ENCODE measurements at regions not wholly inside any gene's neighbourhood (a gene's known extent, or its start where the extent isn't known, plus 50 kb on each side); places are given as distances from the start of the nearest gene placed in this dataset.

GRCh38 chr12:61701471-61701870 is 558.7 kb upstream of the USP15 start:
- DNase-seq: no peak

DNA sequence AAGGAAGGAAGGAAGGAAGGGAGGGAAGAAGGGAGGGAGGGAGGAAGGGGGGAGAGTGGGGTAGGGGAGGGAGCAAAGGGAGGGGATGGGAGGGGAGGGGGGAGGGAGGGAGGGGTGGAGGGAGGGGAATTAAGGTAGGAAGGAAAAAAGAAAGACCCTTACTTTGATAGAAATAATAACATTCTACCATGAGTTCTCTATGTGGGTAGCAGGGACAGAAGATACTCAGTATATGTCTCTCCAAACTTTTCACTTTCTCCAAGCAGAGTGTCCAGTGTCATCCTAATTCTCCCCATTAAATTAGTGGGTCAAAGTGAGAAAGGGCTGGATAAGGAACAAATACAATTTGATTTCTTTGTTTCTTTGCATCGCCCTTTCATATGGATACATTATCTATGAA is 553.4 kb upstream of the USP15 start:
- no peak for DNase-seq

DNA sequence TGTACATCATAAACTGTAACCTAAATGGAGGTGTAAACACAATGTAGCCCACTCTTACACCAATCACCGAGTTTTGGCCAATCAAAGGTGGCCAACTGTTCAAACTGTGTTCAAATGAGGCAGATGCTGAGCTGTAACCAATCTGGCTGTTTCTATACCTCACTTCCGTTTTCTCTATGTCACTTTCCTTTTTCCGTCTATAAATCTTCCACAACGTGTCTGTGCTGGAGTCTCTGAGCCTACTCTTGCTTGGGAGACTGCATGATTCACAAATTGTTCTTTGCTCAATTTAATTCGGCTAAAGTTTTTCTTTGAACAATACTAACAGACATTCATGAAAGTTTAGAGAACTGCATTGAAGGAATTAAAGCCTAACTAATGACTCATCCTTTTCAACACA is 547.1 kb upstream of the USP15 start:
- DNase-seq: no peak

DNA sequence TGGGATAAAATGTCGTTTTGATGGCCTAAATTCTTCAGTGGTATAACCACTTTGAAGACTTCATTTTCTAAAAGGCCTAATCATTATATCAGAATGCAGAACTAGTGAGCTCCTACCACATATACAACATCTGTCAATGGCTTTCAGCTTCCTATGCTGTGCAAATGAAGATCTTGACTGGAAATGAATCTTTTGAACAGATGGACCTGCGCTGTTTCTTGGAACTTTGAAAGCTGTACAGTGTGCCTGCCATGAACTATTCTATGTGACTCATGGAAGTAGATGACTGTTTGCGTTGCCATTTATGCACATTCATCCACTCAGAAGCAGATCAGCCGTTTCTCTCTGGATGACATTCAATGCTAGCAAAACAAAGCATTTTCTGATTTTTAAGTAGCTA is 542.2 kb upstream of the USP15 start:
- no peak for DNase-seq

GRCh38 chr12:61739925-61740324 is 520.3 kb upstream of the USP15 start:
- DNase-seq: no peak

- DNase-seq: no peak
These were observed 509.6 kb upstream of the USP15 start for GRCh38 chr12:61750604-61751003.

- DNase-seq: no peak
These were observed 506.0 kb upstream of the USP15 start for GRCh38 chr12:61754214-61754613.

GRCh38 chr12:61757831-61758505 is 502.2 kb upstream of the USP15 start:
- no peak for DNase-seq

GRCh38 chr12:61758661-61759060 is 501.5 kb upstream of the USP15 start:
- DNase-seq: no peak

DNA sequence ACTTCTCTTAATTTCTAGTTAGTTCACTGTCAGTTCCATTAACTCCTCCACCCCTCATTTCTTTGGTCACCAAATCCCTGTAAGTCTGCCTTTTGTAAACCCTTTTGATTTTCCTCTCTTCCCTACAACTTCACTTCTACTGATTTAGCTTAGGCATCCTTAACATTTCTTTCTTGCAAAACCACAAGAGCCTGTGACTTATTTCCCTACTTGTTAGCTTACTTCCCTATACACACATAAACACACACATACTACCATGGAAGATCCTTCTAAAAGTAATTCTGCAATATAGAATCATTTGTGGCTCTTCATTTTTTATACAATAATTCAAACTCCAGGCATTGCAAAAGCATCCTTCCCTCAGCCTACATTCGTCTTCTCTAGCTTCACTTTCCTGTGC is 494.3 kb upstream of the USP15 start:
- no peak for DNase-seq

- DNase-seq: no peak
These were observed 479.8 kb upstream of the USP15 start for GRCh38 chr12:61780435-61780834.

DNA sequence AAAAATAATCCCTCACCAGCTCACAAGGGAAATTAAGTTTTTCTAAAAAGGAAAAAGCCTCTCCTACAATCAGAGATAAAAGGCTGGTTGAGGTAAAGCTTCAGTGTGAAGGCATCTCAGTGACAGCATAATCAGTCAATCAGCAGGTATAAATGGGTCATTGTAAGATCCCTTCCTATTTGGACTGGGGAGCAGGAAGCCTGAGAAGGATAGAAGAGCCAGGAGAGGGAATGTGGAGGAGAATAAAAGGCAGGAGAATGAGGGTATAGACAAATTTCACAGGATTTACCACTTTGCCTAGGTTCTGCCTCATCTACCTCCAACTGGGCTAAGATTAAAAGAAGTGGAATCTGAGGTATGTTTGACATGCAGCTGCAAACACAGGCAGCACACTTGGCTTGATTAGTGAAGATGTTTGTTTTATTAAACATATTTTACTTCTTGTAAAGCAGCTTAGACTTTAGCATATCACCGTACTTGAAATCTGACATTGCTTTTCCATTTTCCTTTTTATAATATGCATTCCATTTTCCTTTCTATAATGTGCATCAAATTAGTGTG is 479.1 kb upstream of the USP15 start:
- DNase-seq: no peak

DNA sequence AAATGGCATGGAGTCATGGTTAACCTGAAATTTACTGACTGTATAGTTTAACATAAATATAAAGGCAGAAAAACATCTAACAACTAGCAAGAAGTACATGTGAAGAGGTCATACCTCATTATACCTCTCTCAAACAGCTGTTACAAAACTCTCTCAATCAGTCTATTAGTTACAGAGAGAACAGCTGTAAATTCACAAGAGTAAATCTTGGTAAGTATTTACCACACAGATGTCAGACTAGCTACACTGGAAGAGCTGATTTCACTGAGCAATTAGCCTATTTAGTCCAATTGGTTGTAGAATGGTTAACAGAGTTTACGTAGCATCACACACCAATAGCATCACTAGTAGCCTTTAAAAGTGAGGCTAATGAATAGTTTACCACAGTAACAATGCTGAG is 463.4 kb upstream of the USP15 start:
- DNase-seq: no peak

- DNase-seq: no peak
These were observed 462.9 kb upstream of the USP15 start for GRCh38 chr12:61797266-61797665.

- DNase-seq: no peak
These were observed 461.4 kb upstream of the USP15 start for GRCh38 chr12:61798778-61799177.

DNA sequence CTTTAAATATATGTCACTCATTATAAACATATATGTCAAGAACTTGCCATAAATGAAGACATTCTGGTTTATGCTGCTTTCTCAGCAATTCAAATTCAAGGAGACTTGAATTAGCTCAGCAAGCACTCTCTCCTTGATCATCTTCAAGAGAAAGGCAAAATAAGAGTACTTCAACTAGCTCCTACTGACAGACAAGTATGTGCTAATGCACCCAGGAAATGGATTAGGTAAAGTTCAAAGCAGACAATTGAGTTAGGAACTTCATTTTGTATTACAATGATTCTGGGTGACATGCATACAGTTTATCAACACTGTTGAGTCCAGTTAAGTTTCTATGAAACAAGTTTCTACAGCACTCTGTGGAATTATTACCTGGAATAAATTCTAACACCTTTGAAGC is 455.9 kb upstream of the USP15 start:
- DNase-seq: no peak

DNA sequence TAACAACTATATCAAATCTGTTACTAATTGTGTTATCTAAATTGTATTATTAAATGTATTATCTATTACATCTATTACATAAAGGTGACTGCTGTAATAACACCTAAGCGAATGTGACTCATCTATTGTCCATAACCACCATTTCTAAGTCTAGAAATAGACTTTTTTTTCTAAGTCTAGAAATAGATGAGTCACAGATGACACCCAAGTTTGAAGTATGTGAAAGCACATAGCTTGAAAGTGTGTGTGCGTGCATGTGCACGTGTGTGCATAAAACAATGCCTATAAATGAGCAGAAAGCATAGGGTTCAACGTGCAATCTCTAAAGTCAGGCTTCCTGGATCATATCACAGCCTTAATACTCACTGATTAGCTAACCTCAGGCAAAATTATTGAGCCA is 451.3 kb upstream of the USP15 start:
- DNase-seq: no peak

- no peak for DNase-seq
These were observed 449.7 kb upstream of the USP15 start for GRCh38 chr12:61810486-61810885.

DNA sequence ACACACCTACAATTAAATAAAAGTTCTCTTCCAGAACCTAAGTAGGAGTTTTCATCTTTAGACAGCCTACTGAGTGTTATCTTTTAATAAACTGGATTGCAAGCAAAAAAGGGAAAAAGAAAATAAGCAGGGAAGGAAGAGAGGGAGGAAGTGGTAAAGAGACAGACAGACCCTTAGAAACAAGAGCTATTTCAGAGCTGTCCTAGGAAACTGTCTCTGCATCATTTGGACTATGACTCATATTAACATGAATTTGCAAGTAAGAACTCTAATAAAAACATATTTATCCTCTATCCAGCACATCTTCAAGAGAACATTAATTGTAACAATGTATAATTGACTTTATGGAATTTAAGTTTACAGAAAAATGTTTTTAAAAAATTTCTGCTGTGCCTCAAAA is 438.8 kb upstream of the USP15 start:
- DNase-seq: no peak

DNA sequence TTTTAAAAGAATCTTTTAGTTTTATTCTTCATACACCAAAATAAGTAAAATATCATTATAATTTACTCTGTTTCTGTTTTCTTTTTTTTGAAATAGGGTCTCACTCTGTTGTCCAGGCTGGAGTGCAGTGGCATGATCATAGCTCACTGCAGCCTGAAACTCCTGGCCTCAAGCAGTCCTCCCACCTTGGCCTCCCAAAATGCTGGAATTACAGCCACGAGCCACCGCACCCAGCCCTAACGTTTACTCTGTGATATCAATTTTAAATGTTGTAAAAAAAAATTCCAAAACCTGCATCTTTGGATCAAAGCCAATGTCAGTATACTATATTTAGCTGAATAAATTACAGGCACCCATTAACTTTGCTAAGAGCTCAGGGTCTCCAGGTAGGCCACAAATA is 437.1 kb upstream of the USP15 start:
- DNase-seq: no peak

DNA sequence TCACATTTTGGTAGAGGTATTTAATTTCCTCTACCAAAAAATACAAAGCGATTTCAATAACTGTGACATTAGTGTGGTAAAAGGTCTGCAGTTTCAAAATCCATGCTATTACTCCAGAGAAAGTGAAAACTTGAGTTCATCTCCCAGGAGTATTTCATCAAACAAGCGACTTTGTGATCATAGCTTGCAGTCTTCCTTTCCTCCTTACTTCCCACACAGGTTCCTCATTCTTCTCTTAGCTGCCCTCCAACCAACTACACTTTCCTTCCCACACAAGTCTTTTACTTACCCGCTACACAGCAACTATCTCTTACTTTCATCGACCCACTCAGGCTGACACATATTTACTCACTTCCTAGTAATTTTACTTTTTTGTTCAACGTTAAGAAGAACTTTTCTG is 413.4 kb upstream of the USP15 start:
- DNase-seq: no peak

GRCh38 chr12:61848893-61849292 is 411.3 kb upstream of the USP15 start:
- no peak for DNase-seq

DNA sequence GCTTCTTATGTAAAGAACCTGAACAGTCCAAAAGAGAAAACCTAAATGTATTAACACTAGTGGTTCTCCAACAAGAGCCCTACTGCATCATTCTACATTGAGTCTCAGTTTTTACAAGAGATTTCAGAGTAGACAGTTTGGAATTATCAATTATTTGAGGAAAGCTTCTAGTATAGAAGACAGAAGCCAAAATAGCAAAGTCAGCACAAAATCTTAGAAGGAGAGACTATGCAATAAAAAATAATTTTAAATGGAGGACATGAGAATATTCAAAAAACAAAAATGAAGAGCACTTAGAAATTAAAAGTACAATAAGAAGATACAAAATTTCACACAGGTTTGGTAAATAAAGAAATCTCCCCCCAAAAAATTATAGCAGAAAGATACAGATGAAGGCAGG is 406.3 kb upstream of the USP15 start:
- no peak for DNase-seq

DNA sequence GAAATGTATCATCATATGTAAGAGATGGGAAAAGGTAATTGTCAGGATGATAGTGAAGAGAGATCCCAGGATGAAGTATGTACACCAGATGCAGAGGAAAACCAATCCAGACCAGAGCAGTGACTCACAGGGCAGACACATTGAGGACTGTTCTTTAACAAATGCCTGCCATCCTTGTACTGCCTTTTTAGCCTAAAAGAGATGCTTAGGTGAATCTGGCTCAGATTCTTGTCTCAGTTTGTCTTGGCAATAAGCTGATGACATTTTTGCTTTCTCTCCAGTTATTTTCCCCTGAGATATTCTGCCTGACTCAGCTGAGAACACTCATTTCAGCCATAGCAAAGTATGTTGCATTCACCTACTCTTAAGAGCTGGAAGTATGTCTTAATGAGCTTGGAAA is 405.3 kb upstream of the USP15 start:
- no peak for DNase-seq

DNA sequence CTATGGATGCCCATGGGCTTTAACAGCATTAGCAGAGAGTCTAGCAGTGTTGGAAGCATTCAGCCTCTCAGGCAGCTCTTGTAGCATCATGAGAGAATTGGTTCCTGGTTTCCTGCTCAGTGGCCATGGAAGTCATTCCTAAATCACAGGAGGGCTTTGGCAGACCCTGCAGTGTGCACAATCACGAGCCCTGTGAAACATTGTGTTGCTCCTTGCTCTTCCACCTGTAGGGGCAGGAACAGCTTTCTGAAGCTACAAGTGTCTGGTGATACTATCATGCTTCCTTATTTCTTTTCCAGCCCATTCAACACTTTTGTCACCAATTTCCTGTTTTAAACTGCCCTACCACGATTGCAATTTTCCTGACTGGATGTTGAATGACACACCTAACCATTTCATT is 402.2 kb upstream of the USP15 start:
- DNase-seq: no peak

Measured in CD4-positive, alpha-beta T cell treated with Interleukin-10 for 1 hour (primary cell).